MCF 10A (cell line): ENCODE measurements at regions not wholly inside any gene's neighbourhood (a gene's known extent, or its start where the extent isn't known, plus 50 kb on each side); places are given as distances from the start of the nearest gene placed in this dataset.

Experiments used
- BruUV-seq: library from RNA; stranded (reverse); fragments of 400-500 nt; replicated peaks from 2 replicates; lab custom pipeline; 2021; lab: Mats Ljungman, UMichigan
- CTCF ChIA-PET: fragments of 300-600 bp; sonication (Branson Sonifier 250); formaldehyde crosslinking; extraction: SDS; loops from one replicate; lab custom pipeline; 2021; ENCODE audit warnings: antibody characterized with exemption, inconsistent platforms; lab: Yijun Ruan, JAX
- POLR2A ChIA-PET: fragments of 300-600, 350-650 bp; sonication (Branson Sonifier 250); formaldehyde crosslinking; extraction: SDS; loops from one replicate; lab custom pipeline; 2020; ENCODE audit warnings: antibody characterized with exemption, inconsistent platforms; lab: Yijun Ruan, JAX
- DNase-seq: peaks from one replicate; pipeline ENCODE4 v3.0.0-alpha.2; 2018; ENCODE audit not compliant: unreplicated experiment
- H3K27ac Mint-ChIP-seq: one replicate; pipeline ENCODE4 v1.8.0; 2022; ENCODE audit warnings: mild to moderate bottlenecking, low read depth, mixed read lengths; ENCODE audit not compliant: unreplicated experiment
- H3K27me3 Mint-ChIP-seq: one replicate; pipeline ENCODE4 v1.8.0; 2022; ENCODE audit warnings: mixed read lengths; ENCODE audit not compliant: insufficient read depth, unreplicated experiment
- H3K36me3 Mint-ChIP-seq: one replicate; pipeline ENCODE4 v1.8.0; 2022; ENCODE audit warnings: mild to moderate bottlenecking, moderate library complexity, mixed read lengths; ENCODE audit not compliant: insufficient read depth, unreplicated experiment
- H3K4me1 Mint-ChIP-seq: one replicate; pipeline ENCODE4 v1.8.0; 2022; ENCODE audit warnings: mixed read lengths; ENCODE audit not compliant: insufficient read depth, unreplicated experiment
- H3K4me3 Mint-ChIP-seq: one replicate; pipeline ENCODE4 v1.8.0; 2022; ENCODE audit warnings: mild to moderate bottlenecking, moderate library complexity, mixed read lengths; ENCODE audit not compliant: unreplicated experiment
- H3K9me3 Mint-ChIP-seq: one replicate; pipeline ENCODE4 v1.8.0; 2022; ENCODE audit warnings: mixed read lengths; ENCODE audit not compliant: unreplicated experiment
- intact Hi-C: fragments of 100-400 bp; cut with micrococcal nuclease; formaldehyde crosslinking; loops from 2 replicates; pipeline ENCODE4 v1.14.1; 2022
- TF ChIP-seq, protein P1 (sequence below): fragments of 200-600 bp; IDR thresholded peaks from one replicate; pipeline ENCODE4 v1.8.0; 2022; ENCODE audit warnings: antibody characterized with exemption, mild to moderate bottlenecking; ENCODE audit not compliant: unreplicated experiment

DNA sequence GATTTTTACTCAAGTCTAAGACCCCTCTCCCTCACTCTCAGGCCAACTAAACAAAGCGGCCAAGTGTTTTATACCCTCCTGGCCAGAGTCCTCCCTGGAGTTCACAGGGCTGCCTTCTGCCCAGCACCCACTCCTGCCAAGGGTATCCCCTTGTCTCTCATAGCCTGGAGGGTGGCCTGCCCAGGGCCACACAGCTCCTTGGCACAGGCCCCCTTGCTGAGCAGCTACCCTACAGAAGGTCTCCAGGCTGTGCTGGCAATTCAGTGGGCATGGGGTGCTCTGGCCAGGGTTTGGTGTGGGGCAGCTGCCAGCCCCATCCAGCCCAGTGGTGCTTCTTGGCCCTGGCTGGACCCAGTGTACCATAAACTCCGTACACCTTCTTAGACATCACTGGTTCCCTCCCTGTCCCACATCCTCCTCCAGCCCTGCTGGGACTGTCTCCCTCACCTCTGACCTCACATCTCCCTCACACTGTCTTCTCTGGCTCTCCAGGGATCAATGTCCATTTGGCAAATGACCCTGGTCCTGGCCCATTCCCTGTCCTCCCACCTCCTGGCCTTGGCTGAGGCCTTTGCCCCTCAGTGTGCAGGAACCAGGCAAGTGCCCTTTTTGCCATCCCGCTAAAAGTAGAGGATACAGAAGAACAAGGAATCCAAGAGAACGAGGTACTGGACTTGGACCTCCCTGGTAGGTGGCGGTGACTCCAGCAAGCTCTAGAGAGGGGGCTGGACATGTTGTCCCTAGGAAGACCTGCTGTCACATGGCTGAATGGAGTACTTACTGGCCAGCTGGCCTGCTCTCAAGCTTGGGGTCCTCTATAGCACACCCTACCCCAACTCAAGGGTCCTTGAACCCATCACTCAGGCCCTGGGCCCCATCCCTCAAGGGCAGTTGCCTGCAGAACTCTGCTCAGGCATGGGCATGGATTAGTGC lies 50.0 kb upstream of the TRPM1 start:
- BruUV-seq = no TSS peak
- H3K4me3 Mint-ChIP-seq = no peak overlapping the region
- no peaks in the 10 kb centered on the region for H3K4me1 Mint-ChIP-seq
- ChIA-PET CTCF (interaction anchor here (0.6 to 0.8 kb wide), 3 partner anchors 24 to 213 kb away, joined by 3 to 6 read pairs (median 3); no protein-coding TSS in a partner anchor), POLR2A (interaction anchor here (0.6 kb wide), 1 partner anchor 339 kb away, joined by 3 read pairs; no protein-coding TSS in a partner anchor)
- no peak for DNase-seq
- H3K27ac Mint-ChIP-seq = peak overlapping the region; percentile 80
- H3K9me3 Mint-ChIP-seq = no peaks in the 10 kb centered on the region
- TF ChIP-seq, protein P1, sequence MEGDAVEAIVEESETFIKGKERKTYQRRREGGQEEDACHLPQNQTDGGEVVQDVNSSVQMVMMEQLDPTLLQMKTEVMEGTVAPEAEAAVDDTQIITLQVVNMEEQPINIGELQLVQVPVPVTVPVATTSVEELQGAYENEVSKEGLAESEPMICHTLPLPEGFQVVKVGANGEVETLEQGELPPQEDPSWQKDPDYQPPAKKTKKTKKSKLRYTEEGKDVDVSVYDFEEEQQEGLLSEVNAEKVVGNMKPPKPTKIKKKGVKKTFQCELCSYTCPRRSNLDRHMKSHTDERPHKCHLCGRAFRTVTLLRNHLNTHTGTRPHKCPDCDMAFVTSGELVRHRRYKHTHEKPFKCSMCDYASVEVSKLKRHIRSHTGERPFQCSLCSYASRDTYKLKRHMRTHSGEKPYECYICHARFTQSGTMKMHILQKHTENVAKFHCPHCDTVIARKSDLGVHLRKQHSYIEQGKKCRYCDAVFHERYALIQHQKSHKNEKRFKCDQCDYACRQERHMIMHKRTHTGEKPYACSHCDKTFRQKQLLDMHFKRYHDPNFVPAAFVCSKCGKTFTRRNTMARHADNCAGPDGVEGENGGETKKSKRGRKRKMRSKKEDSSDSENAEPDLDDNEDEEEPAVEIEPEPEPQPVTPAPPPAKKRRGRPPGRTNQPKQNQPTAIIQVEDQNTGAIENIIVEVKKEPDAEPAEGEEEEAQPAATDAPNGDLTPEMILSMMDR = no peak
- intact Hi-C loops = no loop called here
- H3K36me3 Mint-ChIP-seq = no peaks in the 10 kb centered on the region
- H3K27me3 Mint-ChIP-seq = no peaks in the 10 kb centered on the region

DNA sequence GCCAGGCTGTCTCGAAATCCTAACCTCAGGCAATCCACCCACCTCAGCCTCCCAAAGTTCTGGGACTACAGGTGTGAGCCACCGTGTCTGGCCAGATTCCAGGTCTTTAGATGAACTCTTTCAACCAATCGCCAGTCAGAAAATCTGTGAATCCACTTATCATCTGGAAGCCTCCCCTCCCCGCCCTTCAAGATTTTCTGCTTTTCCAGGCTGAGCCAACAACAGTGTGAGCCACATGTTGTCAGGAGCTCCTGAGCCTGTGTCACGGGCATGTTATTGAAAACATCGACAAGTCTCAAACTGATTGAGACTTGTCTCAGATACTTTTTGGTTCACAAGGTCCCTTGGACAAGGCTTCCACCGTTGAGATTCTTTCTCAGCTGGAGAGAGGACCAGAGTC lies 52.0 kb upstream of the TRPM1 start:
- H3K27ac Mint-ChIP-seq = peak overlapping the region; percentile 9
- H3K27me3 Mint-ChIP-seq = no peaks in the 10 kb centered on the region
- H3K4me3 Mint-ChIP-seq = no peak overlapping the region
- no peak for DNase-seq
- H3K36me3 Mint-ChIP-seq = no peaks in the 10 kb centered on the region
- no TSS peak for BruUV-seq
- ChIA-PET POLR2A (no interaction called here), CTCF (interaction anchor here (0.9 kb wide), 1 partner anchor 9 kb away, joined by 5 read pairs; no protein-coding TSS in a partner anchor)
- TF ChIP-seq, protein P1 = no peak
- intact Hi-C loops = no loop called here
- no peaks in the 10 kb centered on the region for H3K9me3 Mint-ChIP-seq
- H3K4me1 Mint-ChIP-seq = no peaks in the 10 kb centered on the region

DNA sequence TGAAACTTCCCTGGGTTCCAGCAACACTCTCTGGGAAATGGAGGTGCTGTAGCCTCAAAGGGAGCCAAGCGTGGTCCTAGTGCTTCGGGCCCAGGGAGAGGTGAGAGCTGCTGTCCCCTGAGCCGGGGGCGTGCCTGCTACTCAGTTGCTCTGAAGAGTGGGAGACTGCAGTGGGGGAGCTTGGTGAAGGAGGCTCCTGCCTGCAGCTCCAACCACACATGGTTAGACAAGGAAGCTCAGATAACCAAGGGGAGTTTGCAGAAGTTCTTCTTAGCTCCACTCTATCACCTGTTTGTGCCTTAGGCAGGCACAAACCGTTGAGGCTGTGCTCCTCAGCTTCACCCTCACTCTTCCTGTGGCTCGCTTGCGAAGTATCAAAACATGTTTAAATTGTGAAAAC lies 53.6 kb upstream of the TRPM1 start:
- no peaks in the 10 kb centered on the region for H3K9me3 Mint-ChIP-seq

DNA sequence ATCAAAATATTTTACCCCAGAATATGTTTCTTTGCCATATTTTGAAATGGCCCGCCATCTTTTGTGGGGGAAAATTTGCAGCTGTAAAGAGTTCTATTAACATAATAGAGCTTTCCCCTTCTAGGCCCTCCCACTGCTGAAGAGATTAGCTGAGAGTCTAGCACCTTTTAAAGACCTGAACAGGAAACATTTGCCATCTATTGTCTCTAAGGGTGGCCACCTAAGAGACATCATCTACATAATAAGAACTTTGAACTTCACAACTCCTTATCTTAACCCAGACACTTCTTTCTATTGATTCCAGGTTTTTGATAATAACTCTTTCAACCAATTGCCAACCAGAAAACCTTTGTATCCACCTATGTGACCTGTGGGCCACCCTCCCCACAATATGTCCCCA lies 54.7 kb upstream of the TRPM1 start:
- no peaks in the 10 kb centered on the region for H3K36me3 Mint-ChIP-seq
- CTCF ChIA-PET = interaction anchor here (0.5 to 0.9 kb wide), 3 partner anchors 27 to 287 kb away, joined by 3 to 6 read pairs (median 4); no protein-coding TSS in a partner anchor
- no peak overlapping the region for H3K27ac Mint-ChIP-seq
- intact Hi-C loops = no loop called here
- no peak for DNase-seq
- no peak overlapping the region for H3K4me3 Mint-ChIP-seq
- TF ChIP-seq, protein P1 = no peak
- no peaks in the 10 kb centered on the region for H3K27me3 Mint-ChIP-seq
- POLR2A ChIA-PET = interaction anchor here (0.7 kb wide), 1 partner anchor 195 kb away, joined by 3 read pairs; no protein-coding TSS in a partner anchor
- no peaks in the 10 kb centered on the region for H3K9me3 Mint-ChIP-seq
- no TSS peak for BruUV-seq
- no peaks in the 10 kb centered on the region for H3K4me1 Mint-ChIP-seq

More for the DNA sequence above, 53.6 kb upstream of the TRPM1 start:
- no peak overlapping the region for H3K27ac Mint-ChIP-seq
- H3K27me3 Mint-ChIP-seq = no peaks in the 10 kb centered on the region
- BruUV-seq = no TSS peak
- POLR2A ChIA-PET = no interaction called here
- CTCF ChIA-PET = interaction anchor here (1.1 kb wide), 1 partner anchor 12 kb away, joined by 3 read pairs; no protein-coding TSS in a partner anchor
- TF ChIP-seq, protein P1 = no peak
- H3K4me3 Mint-ChIP-seq = no peak overlapping the region
- no peaks in the 10 kb centered on the region for H3K36me3 Mint-ChIP-seq
- DNase-seq = no peak
- no peaks in the 10 kb centered on the region for H3K4me1 Mint-ChIP-seq
- intact Hi-C loops = no loop called here
